NCI-H345 (cell line): ENCODE measurements at regions not wholly inside any gene's neighbourhood (a gene's known extent, or its start where the extent isn't known, plus 50 kb on each side); places are given as distances from the start of the nearest gene placed in this dataset.

ENCODE experiments used
- DNase-seq: peaks from one replicate; lab custom pipeline; 2025; lab: John Stamatoyannopoulos, UW

GRCh38 chr5:110031402-110032140 is 341.8 kb downstream of the MAN2A1 start:
- no peak for DNase-seq

DNA sequence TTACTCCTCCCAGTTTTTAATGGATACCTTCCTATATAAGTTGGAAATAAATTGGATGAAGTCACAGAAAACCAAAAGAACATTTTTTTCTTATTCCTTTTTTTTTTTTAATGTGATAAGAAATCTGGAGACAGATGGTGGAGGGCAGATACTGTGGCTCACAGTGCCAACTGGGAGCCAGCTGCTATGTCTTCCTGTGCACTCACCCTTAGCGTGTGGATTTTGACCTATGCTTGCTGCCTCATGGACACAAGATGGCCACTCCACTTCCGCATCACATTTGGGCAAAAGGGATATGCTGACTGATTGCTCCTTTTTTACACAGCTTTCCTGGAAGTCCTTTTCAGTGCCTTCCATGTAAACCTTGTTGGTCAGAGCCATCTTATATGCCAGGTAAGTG is 342.6 kb downstream of the MAN2A1 start:
- no peak for DNase-seq

DNA sequence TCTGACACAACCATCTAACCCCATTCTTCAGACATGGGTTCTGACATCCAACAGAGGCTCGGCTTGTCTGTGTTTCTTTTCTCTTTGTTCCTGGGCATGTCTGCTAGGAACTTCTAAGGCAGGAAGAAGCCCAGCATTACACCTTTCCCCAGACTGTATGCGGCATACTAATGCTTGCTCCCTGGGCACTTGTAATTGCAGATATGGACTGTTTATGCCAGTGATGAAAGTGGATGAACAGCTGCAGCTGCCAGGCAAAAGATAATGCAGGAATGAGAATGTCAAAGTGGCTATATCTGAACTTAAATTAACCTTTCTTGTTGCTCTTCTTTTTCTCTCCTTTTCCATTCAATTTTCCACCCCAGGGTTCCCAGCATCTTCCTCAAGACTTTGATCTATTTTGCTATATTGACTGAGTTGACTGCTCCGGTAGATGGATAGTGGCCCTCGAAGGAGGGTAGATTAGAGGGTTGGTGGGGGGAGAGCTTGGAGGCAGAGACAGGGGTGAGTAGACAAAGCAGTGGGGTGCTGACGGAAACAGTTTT is 344.4 kb downstream of the MAN2A1 start:
- no peak for DNase-seq

GRCh38 chr5:110038297-110038997 is 348.7 kb downstream of the MAN2A1 start:
- DNase-seq = no peak

GRCh38 chr5:110040178-110040577 is 350.5 kb downstream of the MAN2A1 start:
- DNase-seq = no peak

DNA sequence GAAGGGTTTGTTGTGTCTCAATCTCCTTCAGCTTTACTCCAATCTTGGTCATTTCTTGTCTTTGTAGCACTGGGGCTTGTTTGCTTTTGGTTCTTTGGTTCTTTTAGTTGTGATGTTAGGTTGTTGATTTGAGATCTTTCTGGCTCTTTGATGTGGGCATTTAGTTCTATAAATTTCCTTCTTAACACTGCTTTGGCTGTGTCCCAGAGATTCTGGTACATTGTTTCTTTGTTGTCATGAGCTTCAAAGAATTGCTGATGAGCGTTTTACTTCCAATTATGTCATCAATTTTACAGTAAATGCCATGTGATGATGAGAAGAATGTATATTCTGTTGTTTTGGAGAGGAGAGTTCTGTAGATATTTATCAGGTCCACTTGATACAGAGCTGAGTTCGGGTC is 353.3 kb downstream of the MAN2A1 start:
- DNase-seq = no peak

DNA sequence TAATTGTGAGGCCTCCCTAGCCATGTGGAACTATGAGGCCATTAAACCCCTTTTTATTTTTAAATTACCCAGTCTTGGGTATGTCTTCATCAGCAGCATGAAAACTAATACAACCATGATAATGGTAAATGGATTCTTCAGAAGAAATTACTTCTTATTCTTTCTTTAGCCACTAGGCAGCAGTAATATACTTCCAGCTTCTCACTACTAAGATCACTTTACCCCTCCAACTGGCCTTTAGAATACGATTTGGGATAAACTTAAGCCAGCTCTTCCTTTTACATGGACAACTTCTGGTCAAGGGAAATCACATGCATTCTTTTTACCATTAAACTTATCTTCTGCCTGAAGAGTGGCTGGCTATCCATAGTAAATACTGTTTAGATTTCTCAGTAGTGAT is 355.4 kb downstream of the MAN2A1 start:
- DNase-seq = no peak

DNA sequence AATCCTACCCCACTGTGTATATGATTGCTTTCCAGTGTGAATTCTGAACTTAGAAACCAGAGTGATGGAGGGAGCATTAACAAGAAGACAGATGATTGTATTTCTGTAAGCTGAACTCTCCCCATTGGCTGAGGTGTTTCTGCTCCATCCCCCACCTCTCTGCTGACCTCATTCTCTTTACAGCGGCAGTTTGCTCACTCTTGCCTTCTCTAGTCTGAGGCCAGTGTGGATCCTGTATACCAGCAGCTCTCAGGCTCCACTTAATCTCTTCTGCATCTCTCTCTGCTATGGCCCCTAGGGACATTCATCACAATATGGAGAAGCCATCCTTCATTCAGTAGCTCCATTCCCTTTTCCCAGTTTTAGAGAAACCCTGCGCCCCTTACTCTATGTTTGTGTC is 358.8 kb downstream of the MAN2A1 start:
- DNase-seq = no peak

- no peak for DNase-seq
Observed at GRCh38 chr5:110049816-110050215, 360.1 kb downstream of the MAN2A1 start.

- DNase-seq = no peak
Observed at GRCh38 chr5:110050640-110051345, 361.1 kb downstream of the MAN2A1 start.

- no peak for DNase-seq
Observed at GRCh38 chr5:110053205-110053604, 363.5 kb downstream of the MAN2A1 start.

DNA sequence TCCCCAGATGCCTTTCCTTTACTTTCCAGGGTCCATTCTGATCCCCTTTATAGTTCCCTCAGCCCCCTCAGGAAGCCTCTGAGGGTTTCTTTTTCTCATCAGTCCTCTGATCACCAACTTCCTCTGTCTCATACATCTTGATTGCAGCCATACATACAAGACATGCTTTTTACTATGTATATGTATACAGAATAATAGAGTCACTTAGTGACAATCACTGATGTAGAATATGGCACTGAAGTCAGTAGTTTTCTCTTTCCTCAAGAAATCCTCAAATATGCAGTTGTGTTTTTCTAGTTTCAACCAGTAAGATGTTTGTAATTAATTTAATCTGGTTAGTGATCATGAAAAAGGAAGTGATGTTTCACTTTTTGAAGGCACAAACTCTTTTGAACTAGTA is 364.1 kb downstream of the MAN2A1 start:
- DNase-seq = no peak

DNA sequence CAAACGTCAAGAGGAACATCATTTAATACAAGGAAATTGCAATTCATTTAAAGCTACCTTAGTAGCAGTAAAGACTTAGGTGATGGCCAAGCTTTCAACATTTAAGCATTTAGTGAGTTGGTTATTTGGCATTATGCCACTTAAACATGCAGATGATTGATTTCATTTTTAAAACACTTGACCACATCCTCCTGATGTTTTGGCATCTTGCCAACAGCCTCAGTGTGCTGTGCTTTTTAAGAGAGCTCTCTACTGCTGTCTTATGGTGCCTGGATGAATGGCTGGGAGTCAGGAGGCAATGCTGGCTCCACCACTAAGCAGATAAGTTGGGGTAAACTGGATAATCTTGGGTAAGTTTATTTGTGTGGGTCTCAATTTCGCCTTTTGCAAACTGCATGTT is 364.5 kb downstream of the MAN2A1 start:
- DNase-seq = peak; percentile 85

GRCh38 chr5:110055302-110055701 is 365.6 kb downstream of the MAN2A1 start:
- DNase-seq = no peak

GRCh38 chr5:110056580-110057114 is 366.9 kb downstream of the MAN2A1 start:
- no peak for DNase-seq

- DNase-seq = peak; percentile 15
Observed at GRCh38 chr5:110058175-110058574, 368.4 kb downstream of the MAN2A1 start.

DNA sequence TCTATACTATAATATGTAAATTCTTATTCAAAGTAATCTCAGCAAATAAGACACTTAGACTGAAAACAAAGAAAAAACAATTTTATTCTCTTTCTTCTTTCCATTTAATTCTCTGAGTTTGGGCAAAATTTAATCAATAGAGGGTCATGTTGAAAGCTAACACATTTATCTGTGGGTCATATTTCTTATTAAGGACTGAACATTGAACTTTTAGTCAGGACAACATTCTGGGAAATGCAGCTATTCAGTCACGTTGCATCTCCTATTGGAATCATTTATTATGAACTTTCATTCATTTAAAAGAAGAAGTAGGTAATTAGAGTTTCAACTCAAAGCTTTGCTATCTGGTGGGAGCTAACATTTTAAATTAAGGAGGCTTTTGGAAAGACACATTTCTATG is 372.5 kb downstream of the MAN2A1 start:
- no peak for DNase-seq

GRCh38 chr5:110063640-110064602 is 374.2 kb downstream of the MAN2A1 start:
- DNase-seq = no peak

DNA sequence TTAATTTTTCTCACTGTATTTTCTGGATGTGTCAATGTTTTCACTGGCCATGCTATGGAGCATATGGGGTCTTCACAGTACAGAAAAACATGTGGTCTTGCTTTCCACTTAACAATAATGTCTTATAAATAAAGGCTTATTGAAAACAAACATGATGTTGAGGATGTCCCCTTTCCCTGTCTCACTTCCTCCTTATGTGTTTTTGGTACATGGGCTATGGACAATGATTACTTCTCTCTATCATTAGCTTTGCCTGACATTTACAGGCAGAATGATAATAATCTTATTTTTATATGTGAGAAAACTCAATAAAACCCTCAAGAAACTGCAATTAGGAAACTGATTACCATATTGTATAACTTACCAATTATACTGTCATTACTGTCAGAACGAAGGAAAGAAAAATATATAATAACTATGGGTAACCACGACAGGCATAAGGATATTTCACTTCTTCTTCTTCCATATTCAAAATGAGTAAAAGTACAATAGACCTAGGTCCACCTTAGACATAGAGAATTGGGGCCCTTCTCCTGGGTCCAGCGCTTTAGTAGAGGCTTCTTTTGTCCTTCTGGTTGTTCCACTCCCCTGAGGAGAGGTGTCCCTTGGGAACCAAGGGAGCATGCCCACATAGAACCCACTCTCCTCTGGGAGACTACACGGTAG is 375.0 kb downstream of the MAN2A1 start:
- no peak for DNase-seq

- no peak for DNase-seq
Observed at GRCh38 chr5:110070836-110071235, 381.1 kb downstream of the MAN2A1 start.

- DNase-seq = no peak
Observed at GRCh38 chr5:110072651-110073050, 382.9 kb downstream of the MAN2A1 start.
